BE2C (cell line): ENCODE measurements at regions not wholly inside any gene's neighbourhood (a gene's known extent, or its start where the extent isn't known, plus 50 kb on each side); places are given as distances from the start of the nearest gene placed in this dataset.
"Not testable (repeated sequence)": the region's sequence is repeated elsewhere in the genome, so short reads cannot be mapped to it uniquely, and the experiment has no call there.

Source experiments
- DNase-seq: peaks from one replicate; pipeline ENCODE4 v3.0.0-alpha.2; 2020
- H3K27me3 ChIP-seq: fragments of 250-450 bp; sonication (Bioruptor Pico); 2 replicates; pipeline ENCODE4 v1.5.1; 2020; ENCODE audit warnings: mild to moderate bottlenecking
- H3K36me3 ChIP-seq: fragments of 250-450 bp; sonication (Bioruptor Pico); 2 replicates; pipeline ENCODE4 v1.5.1; 2020; ENCODE audit warnings: mild to moderate bottlenecking
- H3K4me1 ChIP-seq: fragments of 250-450 bp; sonication (Bioruptor Pico); 2 replicates; pipeline ENCODE4 v1.5.1; 2020
- H3K4me3 ChIP-seq: 2 replicates; pipeline ENCODE4 v1.5.1; 2011; ENCODE audit warnings: low read depth, low read length
- H3K9me3 ChIP-seq: fragments of 250-450 bp; sonication (Bioruptor Pico); 2 replicates; pipeline ENCODE4 v1.5.1; 2020
- CTCF ChIP-seq: IDR thresholded peaks from 2 replicates; pipeline ENCODE4 v1.5.1; 2012; ENCODE audit warnings: mild to moderate bottlenecking, low read depth, low read length

GRCh38 chr5:85556464-85556863 lies 1061.3 kb upstream of the COX7C start:
- H3K4me3 ChIP-seq = no peak overlapping the region
- no peaks in the 10 kb centered on the region for H3K9me3 ChIP-seq
- no peak for DNase-seq
- H3K36me3 ChIP-seq = no peaks in the 10 kb centered on the region
- no peaks in the 10 kb centered on the region for H3K27me3 ChIP-seq
- no peaks in the 10 kb centered on the region for H3K4me1 ChIP-seq
- no peak for TF ChIP-seq CTCF

GRCh38 chr5:85576666-85577065 lies 1041.1 kb upstream of the COX7C start:
- Histone ChIP-seq H3K4me1 (no peaks in the 10 kb centered on the region), H3K36me3 (no peaks in the 10 kb centered on the region), H3K4me3 (no peak overlapping the region), H3K9me3 (no peaks in the 10 kb centered on the region), H3K27me3 (no peaks in the 10 kb centered on the region)
- TF ChIP-seq CTCF = no peak
- DNase-seq = no peak

GRCh38 chr5:85587806-85588205 lies 1029.9 kb upstream of the COX7C start:
- H3K4me1 ChIP-seq, H3K9me3 ChIP-seq, H3K36me3 ChIP-seq, H3K4me3 ChIP-seq, H3K27me3 ChIP-seq: not testable (repeated sequence)
- peak; percentile 11 for DNase-seq

- not testable (repeated sequence) for DNase-seq, H3K4me3 ChIP-seq, H3K27me3 ChIP-seq, H3K9me3 ChIP-seq, H3K4me1 ChIP-seq, H3K36me3 ChIP-seq
Measured at GRCh38 chr5:85588268-85588667, 1029.5 kb upstream of the COX7C start.

GRCh38 chr5:85590764-85591163 lies 1027.0 kb upstream of the COX7C start:
- H3K36me3 ChIP-seq = no peaks in the 10 kb centered on the region
- no peak overlapping the region for H3K4me3 ChIP-seq
- no peaks in the 10 kb centered on the region for H3K27me3 ChIP-seq
- DNase-seq = no peak
- H3K4me1 ChIP-seq = no peaks in the 10 kb centered on the region
- H3K9me3 ChIP-seq = no peaks in the 10 kb centered on the region
- TF ChIP-seq CTCF = no peak

- H3K4me1 ChIP-seq = no peaks in the 10 kb centered on the region
- no peaks in the 10 kb centered on the region for H3K9me3 ChIP-seq
- no peak for TF ChIP-seq CTCF
- H3K4me3 ChIP-seq = no peak overlapping the region
- H3K27me3 ChIP-seq = no peaks in the 10 kb centered on the region
- no peaks in the 10 kb centered on the region for H3K36me3 ChIP-seq
- DNase-seq = no peak
Measured at GRCh38 chr5:85591311-85591710, 1026.4 kb upstream of the COX7C start.

GRCh38 chr5:85602843-85603242 lies 1014.9 kb upstream of the COX7C start:
- no peaks in the 10 kb centered on the region for H3K9me3 ChIP-seq
- no peaks in the 10 kb centered on the region for H3K4me1 ChIP-seq
- H3K27me3 ChIP-seq = no peaks in the 10 kb centered on the region
- TF ChIP-seq CTCF = no peak
- DNase-seq = no peak
- no peaks in the 10 kb centered on the region for H3K36me3 ChIP-seq
- no peak overlapping the region for H3K4me3 ChIP-seq
